A549 (cell line): ENCODE measurements at regions not wholly inside any gene's neighbourhood (a gene's known extent, or its start where the extent isn't known, plus 50 kb on each side); places are given as distances from the start of the nearest gene placed in this dataset.

Experiments
- ELK1 ChIP-seq: fragments of 150-350 bp; IDR thresholded peaks from 2 replicates; pipeline ENCODE4 v1.6.1; 2014; ENCODE audit warnings: low read depth, mild to moderate bottlenecking, low read length
- POLR2AphosphoS2 ChIP-seq: conservative IDR thresholded peaks from 2 replicates; pipeline ENCODE4 v1.6.1; 2012; ENCODE audit warnings: low read length, improper control_type of control experiment, inconsistent platforms
- TF ChIP-seq, protein P1 (sequence below): fragments of >200 bp; sonication (Bioruptor Twin); formaldehyde crosslinking; IDR thresholded peaks from 3 replicates; pipeline ENCODE4 v1.5.1; 2016

DNA sequence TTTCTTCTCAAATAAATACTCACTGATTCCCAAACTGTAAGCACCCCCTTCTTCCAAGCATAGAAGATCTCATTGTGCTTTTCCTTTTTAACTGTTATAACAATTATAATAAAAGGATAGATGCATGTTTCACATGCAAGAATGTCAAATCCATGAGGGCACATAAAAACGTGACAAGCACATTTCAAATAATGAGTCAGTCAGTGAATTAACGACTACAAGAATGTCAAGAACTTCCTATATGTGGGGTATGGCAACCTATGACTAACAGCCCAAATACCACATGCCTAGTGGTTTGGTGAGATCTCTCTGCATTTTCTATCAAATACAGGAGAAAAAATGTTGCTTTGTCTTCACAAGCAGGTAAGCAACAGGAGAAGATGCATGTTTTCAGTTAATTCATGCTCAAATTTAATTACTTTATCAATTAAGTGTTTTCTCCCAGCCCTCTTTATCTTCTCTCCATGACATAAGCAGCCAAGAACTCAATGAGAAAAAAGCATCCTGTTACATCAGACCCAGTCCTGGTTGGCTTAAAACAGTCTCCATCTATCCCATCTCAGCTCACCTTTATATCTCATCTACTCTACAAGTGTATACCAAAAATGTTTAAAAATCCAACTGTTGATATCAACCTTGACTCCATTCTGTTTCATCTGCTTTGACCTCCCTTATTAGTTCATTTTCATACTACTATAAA, 181.5 kb upstream of the LMCD1 start:
- TF ChIP-seq, protein P1, sequence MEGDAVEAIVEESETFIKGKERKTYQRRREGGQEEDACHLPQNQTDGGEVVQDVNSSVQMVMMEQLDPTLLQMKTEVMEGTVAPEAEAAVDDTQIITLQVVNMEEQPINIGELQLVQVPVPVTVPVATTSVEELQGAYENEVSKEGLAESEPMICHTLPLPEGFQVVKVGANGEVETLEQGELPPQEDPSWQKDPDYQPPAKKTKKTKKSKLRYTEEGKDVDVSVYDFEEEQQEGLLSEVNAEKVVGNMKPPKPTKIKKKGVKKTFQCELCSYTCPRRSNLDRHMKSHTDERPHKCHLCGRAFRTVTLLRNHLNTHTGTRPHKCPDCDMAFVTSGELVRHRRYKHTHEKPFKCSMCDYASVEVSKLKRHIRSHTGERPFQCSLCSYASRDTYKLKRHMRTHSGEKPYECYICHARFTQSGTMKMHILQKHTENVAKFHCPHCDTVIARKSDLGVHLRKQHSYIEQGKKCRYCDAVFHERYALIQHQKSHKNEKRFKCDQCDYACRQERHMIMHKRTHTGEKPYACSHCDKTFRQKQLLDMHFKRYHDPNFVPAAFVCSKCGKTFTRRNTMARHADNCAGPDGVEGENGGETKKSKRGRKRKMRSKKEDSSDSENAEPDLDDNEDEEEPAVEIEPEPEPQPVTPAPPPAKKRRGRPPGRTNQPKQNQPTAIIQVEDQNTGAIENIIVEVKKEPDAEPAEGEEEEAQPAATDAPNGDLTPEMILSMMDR, result no peak
- TF ChIP-seq ELK1 (no peak), POLR2AphosphoS2 (no peak)
